ENCODE measurements at regions not wholly inside any gene's neighbourhood (a gene's known extent, or its start where the extent isn't known, plus 50 kb on each side); places are given as distances from the start of the nearest gene placed in this dataset.

DNA sequence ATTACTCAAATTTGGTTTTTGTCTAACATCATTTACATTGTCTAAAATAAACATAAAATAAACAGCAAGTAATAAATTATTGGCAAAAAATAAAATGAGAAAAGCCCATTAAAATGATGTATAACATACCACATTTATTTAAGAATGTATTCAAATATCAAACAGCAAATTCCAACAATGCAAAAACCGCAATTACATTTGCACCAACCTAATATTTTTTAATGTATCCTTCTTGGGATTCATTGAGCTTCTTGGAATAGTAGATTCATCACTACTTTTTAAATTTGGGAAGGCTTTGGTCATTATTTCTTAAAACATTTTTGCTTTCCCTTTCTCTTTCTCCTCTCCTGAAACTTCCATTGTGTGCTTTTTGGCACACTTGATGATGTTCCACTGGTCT, 400.2 kb downstream of the MAGEE1 start:
- TF ChIP-seq CTCF (conservative IDR thresholded peaks at IDR 0.05) (no peak), ZFX (IDR thresholded peaks at IDR 0.05) (no peak)
